B cell (primary cell): ENCODE measurements at regions not wholly inside any gene's neighbourhood (a gene's known extent, or its start where the extent isn't known, plus 50 kb on each side); places are given as distances from the start of the nearest gene placed in this dataset.

Source experiments
- ATAC-seq: fragments of 200-7000 bp; cut with Tn5 transposase; one replicate; pipeline ENCODE4 v1.10.0; 2021; ENCODE audit warnings: low read depth, mild to moderate bottlenecking, moderate number of reproducible peaks, moderate library complexity
- CTCF ChIA-PET: fragments of 350-600 bp; sonication (Branson Sonifier 250); formaldehyde crosslinking; loops from one replicate; lab custom pipeline; 2021; ENCODE audit warnings: antibody characterized with exemption, inconsistent platforms; lab: Charles Lee
- POLR2A ChIA-PET: fragments of 350-600 bp; sonication (Branson Sonifier 250); formaldehyde crosslinking; loops from one replicate; lab custom pipeline; 2021; ENCODE audit warnings: antibody characterized with exemption; lab: Charles Lee
- DNase-seq: peaks from one replicate; pipeline ENCODE4 v3.0.0; 2013
- H2AFZ ChIP-seq: 2 replicates; pipeline ENCODE4 v1.6.1; 2012; ENCODE audit warnings: mild to moderate bottlenecking, low read depth, low read length; ENCODE audit not compliant: insufficient read depth, poor library complexity, severe bottlenecking
- H3K27ac ChIP-seq, 2 donors: 1 replicate in 1 of 2; 2 replicates in 1 of 2; pipeline ENCODE4 v1.5.1; 2012 to 2013; ENCODE audit warnings: low read length in 2 of 2, mild to moderate bottlenecking in 2 of 2, moderate library complexity in 1 of 2
- H3K27me3 ChIP-seq, 4 experiments: fragments of 200-600 bp in 1 of 4; sonication (generic) in 1 of 4; replicated peaks in 1 of 4; 1 replicate in 2 of 4; 2 replicates in 2 of 4; pipeline versions ENCODE4 v1.6.1 to v1.7.0; 2013 to 2016; ENCODE audit warnings: low read length in 3 of 4, mild to moderate bottlenecking in 2 of 4, mixed read lengths in 1 of 4, moderate library complexity in 1 of 4; ENCODE audit not compliant: insufficient read depth in 4 of 4, control insufficient read depth in 3 of 4; ENCODE audit errors: control extremely low read depth in 1 of 4
- H3K36me3 ChIP-seq, 2 experiments: replicated peaks in 1 of 2; 1 replicate in 1 of 2; 2 replicates in 1 of 2; pipeline versions ENCODE4 v1.6.1 to v1.7.1; 2013; ENCODE audit warnings: low read length in 1 of 2; ENCODE audit not compliant: insufficient read depth in 2 of 2, control insufficient read depth in 1 of 2; ENCODE audit errors: control extremely low read depth in 1 of 2, extremely low read depth in 1 of 2
- H3K4me1 ChIP-seq, 2 donors: fragments of 200-600 bp in 1 of 2; sonication (generic) in 1 of 2; 1 replicate in 1 of 2; 2 replicates in 1 of 2; pipeline versions ENCODE4 v1.5.1 to v1.6.1; 2013 to 2017; ENCODE audit warnings: low read length in 2 of 2; ENCODE audit not compliant: control insufficient read depth in 2 of 2, insufficient read depth in 2 of 2
- H3K4me2 ChIP-seq: replicated peaks from 2 replicates; pipeline ENCODE3; 2012; ENCODE audit warnings: mild to moderate bottlenecking, low read depth, low read length; ENCODE audit not compliant: poor library complexity, severe bottlenecking
- H3K4me3 ChIP-seq, 5 experiments: fragments of 200-600 bp in 1 of 5; sonication (generic) in 1 of 5; 1 replicate in 3 of 5; 2 replicates in 2 of 5; pipeline versions ENCODE4 v1.5.1 to v1.7.0; 2011 to 2016; ENCODE audit warnings: low read length in 4 of 5, mild to moderate bottlenecking in 4 of 5, low read depth in 2 of 5, control low read depth in 1 of 5, moderate library complexity in 1 of 5; ENCODE audit not compliant: insufficient read depth in 1 of 5; ENCODE audit errors: control extremely low read depth in 1 of 5, extremely low read depth in 1 of 5
- H3K79me2 ChIP-seq: fragments of 200-600 bp; sonication (generic); one replicate; pipeline ENCODE4 v1.6.0; 2016; ENCODE audit warnings: low read length; ENCODE audit not compliant: control insufficient read depth, insufficient read depth
- H3K9ac ChIP-seq: fragments of 200-600 bp; sonication (generic); 2 replicates; pipeline ENCODE4 v1.6.1; 2017; ENCODE audit warnings: mild to moderate bottlenecking, low read length, moderate library complexity
- H3K9me3 ChIP-seq, 3 donors: one replicate each; pipeline versions ENCODE4 v1.6.1 to v1.7.1; 2013; ENCODE audit warnings: low read length in 2 of 3; ENCODE audit not compliant: control insufficient read depth in 2 of 3, insufficient read depth in 1 of 3; ENCODE audit errors: control extremely low read depth in 1 of 3
- H4K20me1 ChIP-seq: 2 replicates; pipeline ENCODE4 v1.6.0; 2012; ENCODE audit warnings: mild to moderate bottlenecking, low read length; ENCODE audit not compliant: insufficient read depth, control insufficient read depth, poor library complexity, severe bottlenecking
- H3K27ac Mint-ChIP-seq: one replicate; pipeline ENCODE4 v1.8.0; 2021; ENCODE audit warnings: mixed read lengths
- H3K27me3 Mint-ChIP-seq: one replicate; pipeline ENCODE4 v1.8.0; 2021; ENCODE audit warnings: mixed read lengths
- H3K4me1 Mint-ChIP-seq: one replicate; pipeline ENCODE4 v1.8.0; 2021; ENCODE audit warnings: mixed read lengths
- H3K4me3 Mint-ChIP-seq: one replicate; pipeline ENCODE4 v1.8.0; 2021; ENCODE audit warnings: mixed read lengths
- H3K9me3 Mint-ChIP-seq: one replicate; pipeline ENCODE4 v1.8.0; 2022; ENCODE audit warnings: mixed read lengths; ENCODE audit not compliant: insufficient read depth
- EZH2 ChIP-seq: IDR thresholded peaks from 2 replicates; pipeline ENCODE4 v1.6.1; 2012; ENCODE audit warnings: borderline replicate concordance, low read depth, mild to moderate bottlenecking, moderate library complexity, low read length; ENCODE audit not compliant: insufficient read depth, poor library complexity, severe bottlenecking
- WGBS: methylation state at CpG from one replicate; pipeline ENCODE4 v1.1.5; 2013; ENCODE audit warnings: missing lambda C conversion rate; ENCODE audit not compliant: insufficient coverage; 5-methylcytosine and 5-hydroxymethylcytosine counted together
- intact Hi-C: fragments of 100-400 bp; cut with micrococcal nuclease; formaldehyde crosslinking; loops from one replicate; pipeline ENCODE4 v1.10.0; 2022
- TF ChIP-seq, protein P1 (sequence below): fragments of 200-600 bp; IDR thresholded peaks from one replicate; pipeline ENCODE4 v1.8.0; 2022; ENCODE audit warnings: antibody characterized with exemption, mild to moderate bottlenecking

DNA sequence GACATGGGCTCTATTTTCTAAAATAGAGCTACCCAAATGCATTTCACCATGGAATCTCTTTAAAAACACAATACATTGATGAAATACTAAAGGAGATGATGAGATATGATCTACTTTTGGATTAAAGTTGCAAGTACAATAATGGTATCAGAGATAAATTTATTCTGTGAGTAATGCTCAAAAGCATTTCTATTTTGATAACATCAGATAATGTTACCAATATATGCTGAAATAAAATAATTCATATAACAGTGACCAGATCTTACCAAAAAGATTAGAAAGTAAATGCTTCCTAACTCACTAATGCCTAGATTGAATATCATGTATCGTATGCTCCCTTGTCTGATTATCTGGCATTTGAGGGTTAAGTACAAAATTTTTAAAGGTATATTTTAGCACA is 761.8 kb upstream of the ZNF608 start:
- ChIA-PET POLR2A (no interaction called here), CTCF (no interaction called here)
- Histone ChIP-seq H3K27ac (no peak overlapping the region), H3K36me3 (no peaks in the 10 kb centered on the region), H3K9me3 (no peaks in the 10 kb centered on the region), H3K4me1 (no peaks in the 10 kb centered on the region), H3K27me3 (no peaks in the 10 kb centered on the region), H3K4me3 (no peak overlapping the region), H3K9ac (no peak overlapping the region), H4K20me1 (no peaks in the 10 kb centered on the region), H2AFZ (no peak overlapping the region), H3K4me2 (no peak overlapping the region), H3K79me2 (no peaks in the 10 kb centered on the region)
- Mint-ChIP-seq H3K27ac (no peak overlapping the region), H3K4me3 (no peak overlapping the region), H3K9me3 (no peaks in the 10 kb centered on the region), H3K27me3 (no peaks in the 10 kb centered on the region), H3K4me1 (no peaks in the 10 kb centered on the region)
- intact Hi-C loops, result no loop called here
- no peak for TF ChIP-seq EZH2
- TF ChIP-seq, protein P1, sequence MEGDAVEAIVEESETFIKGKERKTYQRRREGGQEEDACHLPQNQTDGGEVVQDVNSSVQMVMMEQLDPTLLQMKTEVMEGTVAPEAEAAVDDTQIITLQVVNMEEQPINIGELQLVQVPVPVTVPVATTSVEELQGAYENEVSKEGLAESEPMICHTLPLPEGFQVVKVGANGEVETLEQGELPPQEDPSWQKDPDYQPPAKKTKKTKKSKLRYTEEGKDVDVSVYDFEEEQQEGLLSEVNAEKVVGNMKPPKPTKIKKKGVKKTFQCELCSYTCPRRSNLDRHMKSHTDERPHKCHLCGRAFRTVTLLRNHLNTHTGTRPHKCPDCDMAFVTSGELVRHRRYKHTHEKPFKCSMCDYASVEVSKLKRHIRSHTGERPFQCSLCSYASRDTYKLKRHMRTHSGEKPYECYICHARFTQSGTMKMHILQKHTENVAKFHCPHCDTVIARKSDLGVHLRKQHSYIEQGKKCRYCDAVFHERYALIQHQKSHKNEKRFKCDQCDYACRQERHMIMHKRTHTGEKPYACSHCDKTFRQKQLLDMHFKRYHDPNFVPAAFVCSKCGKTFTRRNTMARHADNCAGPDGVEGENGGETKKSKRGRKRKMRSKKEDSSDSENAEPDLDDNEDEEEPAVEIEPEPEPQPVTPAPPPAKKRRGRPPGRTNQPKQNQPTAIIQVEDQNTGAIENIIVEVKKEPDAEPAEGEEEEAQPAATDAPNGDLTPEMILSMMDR, result no peak
- no peak for DNase-seq
- no CpG with 5 or more reads among the region's 1 CpG for WGBS
- ATAC-seq, result no peak

DNA sequence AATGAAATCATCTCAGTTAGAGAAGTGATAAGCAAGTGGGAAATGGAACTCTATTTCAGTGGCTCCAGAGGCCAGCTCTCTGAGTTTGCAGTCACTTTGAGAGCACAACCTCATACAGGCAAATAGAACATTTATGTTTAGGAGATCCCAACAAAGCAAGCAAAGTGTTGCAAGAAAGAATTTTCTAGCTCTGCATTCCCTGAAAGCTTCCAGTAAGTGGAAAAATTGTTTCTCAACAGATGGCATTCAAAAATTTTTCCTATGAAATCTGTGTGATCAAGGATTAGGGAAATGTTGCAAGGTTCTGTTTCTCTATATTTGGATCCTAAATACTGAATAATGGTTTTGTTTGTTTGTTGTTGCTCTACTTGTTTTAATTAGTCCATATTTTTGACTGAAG is 764.2 kb upstream of the ZNF608 start:
- no peaks in the 10 kb centered on the region for H3K27me3 ChIP-seq
- TF ChIP-seq EZH2, result no peak
- TF ChIP-seq, protein P1, result no peak
- intact Hi-C loops, result no loop called here
- H3K27ac ChIP-seq, result no peak overlapping the region
- H2AFZ ChIP-seq, result no peak overlapping the region
- no peaks in the 10 kb centered on the region for H3K79me2 ChIP-seq
- POLR2A ChIA-PET, result no interaction called here
- no peaks in the 10 kb centered on the region for H4K20me1 ChIP-seq
- no peaks in the 10 kb centered on the region for H3K27me3 Mint-ChIP-seq
- H3K4me3 ChIP-seq, result no peak overlapping the region
- no peak overlapping the region for H3K9ac ChIP-seq
- no peaks in the 10 kb centered on the region for H3K9me3 Mint-ChIP-seq
- CTCF ChIA-PET, result no interaction called here
- H3K9me3 ChIP-seq, result no peaks in the 10 kb centered on the region
- H3K4me1 ChIP-seq, result no peaks in the 10 kb centered on the region
- DNase-seq (no peak), ATAC-seq (no peak)
- H3K4me1 Mint-ChIP-seq, result no peaks in the 10 kb centered on the region
- no peak overlapping the region for H3K4me2 ChIP-seq
- no peaks in the 10 kb centered on the region for H3K36me3 ChIP-seq
- H3K27ac Mint-ChIP-seq, result no peak overlapping the region
- no peak overlapping the region for H3K4me3 Mint-ChIP-seq
